Endodermal cell (in vitro differentiated cells): ENCODE measurements at regions not wholly inside any gene's neighbourhood (a gene's known extent, or its start where the extent isn't known, plus 50 kb on each side); places are given as distances from the start of the nearest gene placed in this dataset.

ENCODE experiments used
- DNase-seq: peaks from one replicate; pipeline ENCODE4 v3.0.0-alpha.2; 2017
- H3K27ac ChIP-seq: 2 replicates; pipeline ENCODE4 v1.5.1; 2013; ENCODE audit warnings: mild to moderate bottlenecking, low read depth, low read length, moderate library complexity
- H3K27me3 ChIP-seq: 2 replicates; pipeline ENCODE4 v1.6.1; 2013; ENCODE audit warnings: mild to moderate bottlenecking, low read length, moderate library complexity; ENCODE audit not compliant: insufficient read depth, control insufficient read depth, poor library complexity, severe bottlenecking
- H3K36me3 ChIP-seq: 2 replicates; pipeline ENCODE4 v1.7.0; 2013; ENCODE audit warnings: mild to moderate bottlenecking, low read length, moderate library complexity; ENCODE audit not compliant: control insufficient read depth, insufficient read depth
- H3K4me1 ChIP-seq: one replicate; pipeline ENCODE4 v1.7.0; 2013; ENCODE audit warnings: low read length; ENCODE audit not compliant: control insufficient read depth, insufficient read depth
- H3K4me3 ChIP-seq: 2 replicates; pipeline ENCODE4 v1.5.1; 2013; ENCODE audit warnings: mild to moderate bottlenecking, low read length, moderate library complexity
- H3K9ac ChIP-seq: 2 replicates; pipeline ENCODE4 v1.6.1; 2013; ENCODE audit warnings: mild to moderate bottlenecking, low read length, moderate library complexity; ENCODE audit not compliant: poor library complexity, severe bottlenecking; ENCODE audit errors: extremely low read depth
- H3K9me3 ChIP-seq: 2 replicates; pipeline ENCODE4 v1.6.1; 2013; ENCODE audit warnings: mild to moderate bottlenecking, low read length, moderate library complexity; ENCODE audit not compliant: control insufficient read depth
- H3K27ac Mint-ChIP-seq: 2 replicates; pipeline ENCODE4 v1.8.0; 2020; ENCODE audit warnings: mixed read lengths
- H3K27me3 Mint-ChIP-seq: 2 replicates; pipeline ENCODE4 v1.8.0; 2021; ENCODE audit warnings: mild to moderate bottlenecking, mixed read lengths; ENCODE audit not compliant: insufficient read depth
- H3K36me3 Mint-ChIP-seq: 2 replicates; pipeline ENCODE4 v1.8.0; 2020; ENCODE audit warnings: low read depth, mixed read lengths
- H3K4me1 Mint-ChIP-seq: 2 replicates; pipeline ENCODE4 v1.8.0; 2020; ENCODE audit warnings: mixed read lengths
- H3K4me3 Mint-ChIP-seq: 2 replicates; pipeline ENCODE4 v1.8.0; 2020; ENCODE audit warnings: mild to moderate bottlenecking, moderate library complexity, mixed read lengths
- H3K9me3 Mint-ChIP-seq: 2 replicates; pipeline ENCODE4 v1.8.0; 2020; ENCODE audit warnings: mild to moderate bottlenecking, mixed read lengths
- CTCF ChIP-seq: fragments of 200-600 bp; sonication (generic); conservative IDR thresholded peaks from 2 replicates; pipeline ENCODE4 v1.5.0; 2021; ENCODE audit warnings: antibody characterized with exemption, mild to moderate bottlenecking
- WGBS, 2 experiments: methylation state at CpG; one replicate each; pipeline versions ENCODE4 v1.1.5 to v1.1.7; 2013; ENCODE audit warnings: missing lambda C conversion rate in 2 of 2, mixed read lengths in 1 of 2; ENCODE audit not compliant: insufficient coverage in 1 of 2, insufficient read length in 1 of 2; 5-methylcytosine and 5-hydroxymethylcytosine counted together

GRCh38 chr13:99063952-99064351 lies 86.1 kb upstream of the DOCK9 start:
- Histone ChIP-seq H3K27ac (no peak overlapping the region), H3K36me3 (no peaks in the 10 kb centered on the region), H3K4me1 (no peaks in the 10 kb centered on the region), H3K27me3 (no peaks in the 10 kb centered on the region), H3K9me3 (no peaks in the 10 kb centered on the region), H3K9ac (no peak overlapping the region), H3K4me3 (no peak overlapping the region)
- no peak overlapping the region for H3K4me3 Mint-ChIP-seq
- H3K27me3 Mint-ChIP-seq, result peaks cover 1% of the 10 kb centered on the region
- no peak overlapping the region for H3K27ac Mint-ChIP-seq
- TF ChIP-seq CTCF, result no peak
- peaks cover 3% of the 10 kb centered on the region for H3K4me1 Mint-ChIP-seq
- 78% methylated on average over 1 of the region's 1 CpG; no CpG with 5 or more reads in 1 of the 2 experiments for WGBS, 2 experiments
- no peak for DNase-seq
- no peaks in the 10 kb centered on the region for H3K9me3 Mint-ChIP-seq
- no peaks in the 10 kb centered on the region for H3K36me3 Mint-ChIP-seq

- Mint-ChIP-seq H3K4me3 (no peak overlapping the region), H3K9me3 (no peaks in the 10 kb centered on the region), H3K27ac (no peak overlapping the region), H3K27me3 (peaks cover 1% of the 10 kb centered on the region), H3K4me1 (peaks cover 3% of the 10 kb centered on the region), H3K36me3 (no peaks in the 10 kb centered on the region)
- DNase-seq, result no peak
- Histone ChIP-seq H3K4me1 (no peaks in the 10 kb centered on the region), H3K27ac (no peak overlapping the region), H3K27me3 (no peaks in the 10 kb centered on the region), H3K9ac (no peak overlapping the region), H3K4me3 (no peak overlapping the region), H3K36me3 (no peaks in the 10 kb centered on the region), H3K9me3 (no peaks in the 10 kb centered on the region)
- TF ChIP-seq CTCF, result no peak
- WGBS, 2 experiments, result 93% methylated on average over 5 of the region's 5 CpGs; no CpG with 5 or more reads in 1 of the 2 experiments
Observed at GRCh38 chr13:99064624-99065234, 86.9 kb upstream of the DOCK9 start.

- Histone ChIP-seq H3K9me3 (no peaks in the 10 kb centered on the region), H3K27ac (no peak overlapping the region), H3K4me3 (no peak overlapping the region), H3K9ac (no peak overlapping the region), H3K27me3 (no peaks in the 10 kb centered on the region), H3K36me3 (no peaks in the 10 kb centered on the region), H3K4me1 (no peaks in the 10 kb centered on the region)
- 94 to 96% methylated on average over 6 to 7 of the region's 7 CpGs for WGBS, 2 experiments
- H3K27ac Mint-ChIP-seq, result no peak overlapping the region
- no peaks in the 10 kb centered on the region for H3K36me3 Mint-ChIP-seq
- no peaks in the 10 kb centered on the region for H3K9me3 Mint-ChIP-seq
- peaks cover 3% of the 10 kb centered on the region for H3K4me1 Mint-ChIP-seq
- no peak for TF ChIP-seq CTCF
- no peak for DNase-seq
- H3K4me3 Mint-ChIP-seq, result no peak overlapping the region
- peaks cover 1% of the 10 kb centered on the region for H3K27me3 Mint-ChIP-seq
Observed at GRCh38 chr13:99065235-99066015, 87.6 kb upstream of the DOCK9 start.
